Uterus (tissue), 2 donors: ENCODE measurements at regions not wholly inside any gene's neighbourhood (a gene's known extent, or its start where the extent isn't known, plus 50 kb on each side); places are given as distances from the start of the nearest gene placed in this dataset.

Experiments
- CTCF ChIP-seq, 4 experiments: fragments of 200-600 bp in 2 of 4; fragments of 450-650 bp in 2 of 4; sonication (generic) in 2 of 4; IDR thresholded peaks; one replicate each; pipeline ENCODE4 v1.5.1; 2016 to 2019; ENCODE audit warnings: antibody characterized with exemption in 4 of 4, mild to moderate bottlenecking in 2 of 4, moderate library complexity in 1 of 4
- POLR2A ChIP-seq, 2 donors: fragments of 450-650 bp; IDR thresholded peaks; one replicate each; pipeline ENCODE4 v1.6.1; 2016; ENCODE audit warnings: antibody characterized with exemption in 2 of 2, mild to moderate bottlenecking in 1 of 2, moderate library complexity in 1 of 2

GRCh38 chr10:84993251-84994035 lies 665.1 kb downstream of the CCSER2 start:
- TF ChIP-seq CTCF (IDR thresholded peaks at IDR 0.05) (no peak), POLR2A (IDR thresholded peaks at IDR 0.05) (no peak)
